Suprapubic skin (tissue), 4 donors: ENCODE measurements at regions not wholly inside any gene's neighbourhood (a gene's known extent, or its start where the extent isn't known, plus 50 kb on each side); places are given as distances from the start of the nearest gene placed in this dataset.
A peak's percentile ranks its signal among the peaks of the same experiment; 100 is the strongest.

Experiments
- DNase-seq, 2 donors: peaks; one replicate each; pipeline ENCODE4 v3.0.0-alpha.2; 2019; ENCODE audit warnings: low spot score in 2 of 2
- H3K27ac ChIP-seq: fragments of 200-600 bp; sonication (generic); one replicate; pipeline ENCODE4 v1.5.1; 2019
- H3K27me3 ChIP-seq: fragments of 200-600 bp; sonication (generic); one replicate; pipeline ENCODE4 v1.5.1; 2019
- H3K36me3 ChIP-seq: fragments of 200-600 bp; sonication (generic); one replicate; pipeline ENCODE4 v1.5.1; 2019
- H3K4me1 ChIP-seq: fragments of 200-600 bp; sonication (generic); one replicate; pipeline ENCODE4 v1.5.1; 2019
- H3K4me3 ChIP-seq: fragments of 200-600 bp; sonication (generic); one replicate; pipeline ENCODE4 v1.5.1; 2019; ENCODE audit warnings: mild to moderate bottlenecking
- H3K9me3 ChIP-seq: fragments of 200-600 bp; sonication (generic); one replicate; pipeline ENCODE4 v1.5.1; 2019
- EP300 ChIP-seq: sonication (generic); formaldehyde crosslinking; IDR thresholded peaks from one replicate; pipeline ENCODE4 v1.6.1; 2017; ENCODE audit warnings: antibody characterized with exemption
- POLR2A ChIP-seq, 2 donors: fragments of 450-650 bp; IDR thresholded peaks; one replicate each; pipeline ENCODE4 v1.6.1; 2017; ENCODE audit warnings: antibody characterized with exemption in 2 of 2, mild to moderate bottlenecking in 2 of 2, moderate library complexity in 2 of 2
- POLR2AphosphoS5 ChIP-seq, 3 donors: sonication (generic); formaldehyde crosslinking; IDR thresholded peaks; one replicate each; pipeline ENCODE4 v1.6.1; 2017; ENCODE audit warnings: antibody characterized with exemption in 3 of 3
- WGBS: methylation state at CpG from one replicate; pipeline ENCODE4 v1.1.5; 2018; 5-methylcytosine and 5-hydroxymethylcytosine counted together
- TF ChIP-seq, protein P1 (sequence below), 2 donors: fragments of 200-600 bp in 1 of 2; fragments of 450-650 bp in 1 of 2; sonication (generic) in 1 of 2; IDR thresholded peaks; one replicate each; pipeline ENCODE4 v1.5.1; 2016 to 2019; ENCODE audit warnings: antibody characterized with exemption in 2 of 2, mild to moderate bottlenecking in 1 of 2, moderate library complexity in 1 of 2

DNA sequence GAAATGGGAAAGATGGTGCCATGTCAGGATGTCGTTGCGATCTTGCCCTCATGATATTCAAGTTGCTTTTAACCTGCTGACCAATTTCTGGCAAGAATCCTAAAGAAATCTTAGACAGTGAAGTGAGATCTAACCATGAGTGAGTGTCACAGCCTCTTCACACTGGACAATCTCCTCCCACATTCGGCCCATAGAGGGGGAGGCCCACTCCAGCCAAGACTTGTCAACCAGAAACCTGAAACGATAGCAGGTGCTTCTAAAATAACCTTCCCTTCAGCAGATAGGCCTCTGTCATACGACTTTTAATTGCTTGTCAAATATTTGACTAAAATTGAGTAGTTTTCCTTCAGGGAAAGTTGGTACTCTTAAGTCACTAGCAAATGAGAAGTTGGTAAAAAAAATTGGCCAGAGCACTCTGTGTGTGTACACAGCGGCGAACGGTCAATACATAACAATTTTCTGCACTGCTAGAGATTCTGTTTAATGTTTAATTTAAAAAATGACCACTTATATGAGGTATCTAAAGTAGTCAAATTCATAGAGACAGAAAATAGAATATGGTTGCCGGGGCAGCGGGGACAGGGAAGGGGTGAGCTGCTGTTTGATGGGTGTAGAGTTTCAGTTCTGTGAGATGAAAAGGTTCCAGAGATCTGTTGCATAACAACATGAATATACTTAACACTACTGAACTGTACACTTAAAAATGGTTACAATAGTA, 110.2 kb downstream of the VAPA start:
- H3K36me3 ChIP-seq: no peaks in the 10 kb centered on the region
- no peaks in the 10 kb centered on the region for H3K9me3 ChIP-seq
- WGBS: 79% methylated on average over 10 of the region's 10 CpGs
- H3K27ac ChIP-seq: no peak overlapping the region
- DNase-seq: peak in 1 of 2 donors; percentile 26
- no peak overlapping the region for H3K4me3 ChIP-seq
- TF ChIP-seq EP300 (no peak), POLR2A (IDR thresholded peaks at IDR 0.05) (no peak), POLR2AphosphoS5 (IDR thresholded peaks at IDR 0.05) (no peak)
- TF ChIP-seq, protein P1, sequence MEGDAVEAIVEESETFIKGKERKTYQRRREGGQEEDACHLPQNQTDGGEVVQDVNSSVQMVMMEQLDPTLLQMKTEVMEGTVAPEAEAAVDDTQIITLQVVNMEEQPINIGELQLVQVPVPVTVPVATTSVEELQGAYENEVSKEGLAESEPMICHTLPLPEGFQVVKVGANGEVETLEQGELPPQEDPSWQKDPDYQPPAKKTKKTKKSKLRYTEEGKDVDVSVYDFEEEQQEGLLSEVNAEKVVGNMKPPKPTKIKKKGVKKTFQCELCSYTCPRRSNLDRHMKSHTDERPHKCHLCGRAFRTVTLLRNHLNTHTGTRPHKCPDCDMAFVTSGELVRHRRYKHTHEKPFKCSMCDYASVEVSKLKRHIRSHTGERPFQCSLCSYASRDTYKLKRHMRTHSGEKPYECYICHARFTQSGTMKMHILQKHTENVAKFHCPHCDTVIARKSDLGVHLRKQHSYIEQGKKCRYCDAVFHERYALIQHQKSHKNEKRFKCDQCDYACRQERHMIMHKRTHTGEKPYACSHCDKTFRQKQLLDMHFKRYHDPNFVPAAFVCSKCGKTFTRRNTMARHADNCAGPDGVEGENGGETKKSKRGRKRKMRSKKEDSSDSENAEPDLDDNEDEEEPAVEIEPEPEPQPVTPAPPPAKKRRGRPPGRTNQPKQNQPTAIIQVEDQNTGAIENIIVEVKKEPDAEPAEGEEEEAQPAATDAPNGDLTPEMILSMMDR (IDR thresholded peaks at IDR 0.05): no peak
- H3K27me3 ChIP-seq: no peaks in the 10 kb centered on the region
- no peaks in the 10 kb centered on the region for H3K4me1 ChIP-seq

DNA sequence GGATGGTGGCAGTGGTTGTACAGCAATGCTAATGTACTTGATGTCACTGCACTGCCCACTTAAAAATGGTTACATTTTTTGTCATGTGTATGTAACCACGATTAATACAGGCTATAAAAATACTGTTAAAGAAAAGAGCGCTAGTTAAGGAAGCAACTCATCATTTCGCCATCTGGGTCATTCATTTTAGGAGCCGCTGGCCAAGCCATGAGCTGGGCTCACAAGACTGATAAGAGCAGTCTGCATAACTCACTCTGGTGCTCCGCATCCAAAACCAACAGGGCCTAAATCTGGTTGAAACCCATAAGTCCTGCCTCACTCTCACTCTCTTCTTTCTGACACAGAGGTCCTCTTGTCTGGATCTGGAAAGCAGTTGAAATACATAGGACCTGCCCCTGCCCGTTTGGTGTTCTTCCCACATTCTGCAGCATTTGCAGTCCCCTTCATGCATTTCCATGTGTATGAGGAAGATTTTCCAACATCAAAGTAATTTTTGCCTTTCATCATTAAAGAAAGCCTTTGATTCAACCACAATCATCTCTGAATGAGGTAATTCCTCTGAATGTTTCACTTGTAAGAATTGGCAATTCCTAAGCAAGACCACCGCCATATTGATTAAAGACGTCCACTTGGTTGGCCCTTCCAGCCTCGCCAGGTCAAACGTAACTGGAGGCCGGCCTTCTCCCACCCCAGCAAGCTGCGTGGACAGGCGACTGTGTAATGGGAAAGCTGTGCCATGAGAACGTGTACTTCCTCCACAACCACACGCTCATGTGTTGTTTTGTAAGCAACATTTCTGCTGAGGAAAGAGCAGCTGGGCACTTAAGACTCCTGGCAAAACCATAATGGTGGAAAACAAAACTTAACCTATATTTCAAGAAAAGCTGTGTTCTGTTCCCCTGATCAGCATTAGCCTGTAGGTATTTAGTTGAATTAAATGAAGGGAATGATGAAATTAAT, 112.2 kb downstream of the VAPA start:
- 90% methylated on average over 15 of the region's 15 CpGs for WGBS
- H3K9me3 ChIP-seq: no peaks in the 10 kb centered on the region
- H3K27me3 ChIP-seq: no peaks in the 10 kb centered on the region
- H3K36me3 ChIP-seq: no peaks in the 10 kb centered on the region
- DNase-seq: peak in 1 of 2 donors; percentile 56
- no peak overlapping the region for H3K4me3 ChIP-seq
- TF ChIP-seq, protein P1 (IDR thresholded peaks at IDR 0.05): no peak
- TF ChIP-seq EP300 (no peak), POLR2A (IDR thresholded peaks at IDR 0.05) (no peak), POLR2AphosphoS5 (IDR thresholded peaks at IDR 0.05) (no peak)
- no peak overlapping the region for H3K27ac ChIP-seq
- no peaks in the 10 kb centered on the region for H3K4me1 ChIP-seq

DNA sequence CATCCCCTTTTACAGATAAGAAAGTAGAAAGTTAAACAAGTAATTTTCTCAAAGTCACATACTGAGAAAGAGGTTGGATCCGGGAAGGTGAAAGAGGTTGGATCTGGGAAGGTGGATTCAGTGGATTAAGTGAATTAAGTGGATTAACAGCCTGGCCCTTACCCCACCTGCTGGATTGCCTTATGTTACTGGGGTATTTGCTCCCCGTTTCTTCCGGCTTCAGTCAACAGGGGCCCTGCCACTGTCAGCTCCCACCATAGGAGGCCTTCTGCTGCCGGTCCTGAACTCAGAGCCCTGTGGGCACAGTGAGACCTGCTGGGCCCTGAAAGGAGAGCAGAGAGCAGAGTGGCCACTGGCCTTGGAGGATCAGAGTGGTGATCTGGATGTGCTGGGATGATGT, 113.2 kb downstream of the VAPA start:
- DNase-seq: peak in 1 of 2 donors; percentile 47
- 93% methylated on average over 4 of the region's 4 CpGs for WGBS

DNA sequence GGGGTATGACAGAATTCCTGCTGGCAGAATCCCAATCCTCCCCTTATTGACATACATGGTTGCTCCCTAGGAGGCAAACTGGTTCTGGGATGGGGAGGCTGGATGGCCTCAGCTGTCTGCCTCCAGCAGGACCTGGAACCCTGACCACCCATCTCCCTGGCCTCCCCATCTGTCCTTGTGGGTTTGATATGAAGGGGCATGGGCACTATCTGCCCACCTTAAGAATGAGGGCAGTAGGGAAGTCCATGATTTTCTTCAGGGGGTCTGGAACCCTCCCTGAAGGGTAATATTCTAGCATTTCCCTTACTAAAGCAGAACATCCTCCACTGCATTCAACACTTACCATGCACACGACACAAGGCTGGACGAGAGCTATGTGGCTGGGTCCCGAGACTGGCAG, 113.6 kb downstream of the VAPA start:
- H3K36me3 ChIP-seq: no peaks in the 10 kb centered on the region
- no peak overlapping the region for H3K4me3 ChIP-seq
- WGBS: 94% methylated on average over 3 of the region's 3 CpGs
- DNase-seq: peak in 1 of 2 donors; percentile 28
- peaks cover 2% of the 10 kb centered on the region for H3K4me1 ChIP-seq
- TF ChIP-seq EP300: no peak
- TF ChIP-seq POLR2A (IDR thresholded peaks at IDR 0.05): no peak
- TF ChIP-seq, protein P1 (IDR thresholded peaks at IDR 0.05): no peak
- no peak for TF ChIP-seq POLR2AphosphoS5 (IDR thresholded peaks at IDR 0.05)
- H3K27ac ChIP-seq: no peak overlapping the region
- H3K27me3 ChIP-seq: no peaks in the 10 kb centered on the region
- H3K9me3 ChIP-seq: no peaks in the 10 kb centered on the region

More for the DNA sequence above, 113.2 kb downstream of the VAPA start:
- Histone ChIP-seq H3K4me1 (no peaks in the 10 kb centered on the region), H3K27me3 (no peaks in the 10 kb centered on the region), H3K9me3 (no peaks in the 10 kb centered on the region), H3K36me3 (no peaks in the 10 kb centered on the region), H3K27ac (no peak overlapping the region), H3K4me3 (no peak overlapping the region)
- no peak for TF ChIP-seq EP300
- TF ChIP-seq POLR2AphosphoS5 (IDR thresholded peaks at IDR 0.05): no peak
- TF ChIP-seq POLR2A (IDR thresholded peaks at IDR 0.05): no peak
- TF ChIP-seq, protein P1 (IDR thresholded peaks at IDR 0.05): no peak

DNA sequence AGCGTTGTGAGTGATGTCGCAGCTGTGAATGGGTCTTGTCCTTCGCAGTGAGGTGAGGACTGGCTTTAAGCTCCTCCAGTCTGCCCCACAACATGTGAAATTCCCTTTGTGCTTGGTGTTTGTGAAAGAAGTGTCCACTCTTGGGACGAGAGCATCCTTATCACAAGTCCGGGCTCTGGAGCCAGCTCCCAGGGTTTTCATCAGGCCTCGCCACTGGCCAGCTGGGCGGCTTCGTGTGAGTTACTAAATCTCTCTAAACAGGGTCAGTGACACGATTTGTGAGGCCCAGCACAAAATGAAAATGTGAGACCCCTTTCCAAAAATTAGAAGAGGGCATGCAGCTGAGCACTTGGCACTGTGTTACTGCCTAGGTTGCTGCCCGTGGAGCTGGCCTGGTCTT, 115.9 kb downstream of the VAPA start:
- no peak for TF ChIP-seq POLR2AphosphoS5 (IDR thresholded peaks at IDR 0.05)
- TF ChIP-seq POLR2A (IDR thresholded peaks at IDR 0.05): no peak
- TF ChIP-seq EP300: no peak
- TF ChIP-seq, protein P1 (IDR thresholded peaks at IDR 0.05): no peak
- H3K36me3 ChIP-seq: no peaks in the 10 kb centered on the region
- DNase-seq: peak in 1 of 2 donors; percentile 58
- peaks cover 15% of the 10 kb centered on the region for H3K4me1 ChIP-seq
- H3K4me3 ChIP-seq: no peak overlapping the region
- WGBS: 95% methylated on average over 10 of the region's 10 CpGs
- no peaks in the 10 kb centered on the region for H3K27me3 ChIP-seq
- no peak overlapping the region for H3K27ac ChIP-seq
- H3K9me3 ChIP-seq: no peaks in the 10 kb centered on the region
